ENCODE measurements at regions not wholly inside any gene's neighbourhood (a gene's known extent, or its start where the extent isn't known, plus 50 kb on each side); places are given as distances from the start of the nearest gene placed in this dataset.

DNA sequence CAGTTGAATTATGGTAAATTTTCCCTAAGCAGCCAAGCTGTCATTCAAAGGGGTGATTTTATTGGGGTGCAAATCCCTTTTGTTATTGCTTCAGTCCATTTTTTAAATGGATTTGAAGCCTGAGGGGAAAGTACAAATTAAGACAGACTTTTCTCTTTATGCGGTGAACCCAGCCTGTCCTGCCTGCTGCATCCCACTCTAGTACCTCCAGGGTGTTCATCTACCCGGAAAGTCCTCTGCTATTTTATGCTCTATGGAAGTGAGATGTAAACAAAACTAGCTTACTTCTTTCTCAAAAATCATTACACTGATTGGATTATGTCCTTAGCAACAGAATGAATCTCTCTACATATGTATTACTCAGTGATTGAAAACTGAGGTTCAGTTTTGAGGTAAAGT, 1088.9 kb upstream of the CITED2 start:
- TF ChIP-seq CTCF (IDR thresholded peaks at IDR 0.05) (no peak), POLR2A (IDR thresholded peaks at IDR 0.05) (no peak)

Data from Peyer's patch (tissue), 4 donors.